ENCODE measurements at regions not wholly inside any gene's neighbourhood (a gene's known extent, or its start where the extent isn't known, plus 50 kb on each side); places are given as distances from the start of the nearest gene placed in this dataset.

DNA sequence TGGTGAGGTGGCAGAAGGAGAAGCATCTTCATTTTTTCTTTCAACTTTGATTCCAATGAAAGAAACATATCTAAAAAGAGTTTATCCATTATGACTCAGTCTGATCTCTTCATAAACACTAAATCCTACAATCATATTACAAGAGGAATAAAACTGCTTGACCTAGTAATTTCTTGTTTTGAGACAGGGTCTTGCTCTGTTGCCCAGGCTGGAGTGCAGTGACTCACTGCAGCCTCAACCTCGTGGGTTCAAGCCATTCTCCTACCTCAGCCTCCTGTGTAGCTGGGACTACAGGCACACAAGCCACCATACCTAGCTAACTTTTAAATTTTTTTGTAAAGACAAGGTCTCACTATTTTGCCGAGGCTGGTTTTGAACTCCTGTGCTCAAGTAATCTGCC lies 147.2 kb downstream of the NDUFA12 start:
- no peaks in the 10 kb centered on the region for H3K4me1 ChIP-seq (ENCODE audit: insufficient read depth, low read length)
- Mint-ChIP-seq H3K4me1 (peaks cover 0 to 1% (median 0%) of the 10 kb centered on the region in 4 donors), H3K27me3 (peaks cover 8 to 9% of the 10 kb centered on the region in 2 donors), H3K9me3 (no peaks in the 10 kb centered on the region), H3K27ac (no peak overlapping the region), H3K36me3 (no peaks in the 10 kb centered on the region), H3K4me3 (no peak overlapping the region)
- DNase-seq: no peak
- intact Hi-C loops (cut with micrococcal nuclease): no loop called here
- no peaks in the 10 kb centered on the region for H3K36me3 ChIP-seq (ENCODE audit: insufficient read depth, low read length)
- H3K27ac ChIP-seq (ENCODE audit: low read depth, low read length): no peak overlapping the region
- POLR2A ChIA-PET (ENCODE audit: partially characterized antibody): no interaction called here
- H3K9me3 ChIP-seq (ENCODE audit: control insufficient read depth in 1 of 2, low read length in 2 of 2): no peaks in the 10 kb centered on the region
- CTCF ChIA-PET (ENCODE audit: partially characterized antibody): no interaction called here
- no peak overlapping the region for H3K4me3 ChIP-seq (ENCODE audit: low read length in 2 of 2)
- no peaks in the 10 kb centered on the region for H3K27me3 ChIP-seq (ENCODE audit: insufficient read depth, low read length)

DNA sequence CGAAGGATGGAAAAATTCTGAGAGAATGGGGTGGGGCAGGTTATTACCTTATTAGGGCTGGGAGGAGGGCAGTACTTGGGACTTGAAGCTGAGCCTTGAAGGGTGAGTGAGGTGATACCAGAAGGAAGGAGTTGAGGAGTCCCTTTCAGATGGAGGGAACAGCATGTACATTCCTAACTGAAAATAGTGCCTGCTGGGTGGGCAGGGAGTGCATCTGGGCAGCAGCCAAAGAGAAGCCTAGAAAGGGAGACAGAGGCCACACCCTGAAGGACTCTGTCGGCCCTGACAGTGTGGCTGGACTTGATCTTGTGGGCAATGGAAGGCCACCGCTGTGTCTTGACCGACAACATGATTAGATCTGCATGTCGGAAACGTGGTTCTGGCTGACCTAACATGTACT lies 147.6 kb downstream of the NDUFA12 start:
- H3K27ac Mint-ChIP-seq: no peak overlapping the region
- no peaks in the 10 kb centered on the region for H3K36me3 ChIP-seq (ENCODE audit: insufficient read depth, low read length)
- no peak for DNase-seq
- no peaks in the 10 kb centered on the region for H3K36me3 Mint-ChIP-seq
- no peak overlapping the region for H3K27ac ChIP-seq (ENCODE audit: low read depth, low read length)
- no peaks in the 10 kb centered on the region for H3K9me3 ChIP-seq (ENCODE audit: control insufficient read depth in 1 of 2, low read length in 2 of 2)
- H3K27me3 ChIP-seq (ENCODE audit: insufficient read depth, low read length): no peaks in the 10 kb centered on the region
- no peak overlapping the region for H3K4me3 Mint-ChIP-seq
- ChIA-PET CTCF (ENCODE audit: partially characterized antibody) (no interaction called here), POLR2A (ENCODE audit: partially characterized antibody) (no interaction called here)
- no peaks in the 10 kb centered on the region for H3K4me1 ChIP-seq (ENCODE audit: insufficient read depth, low read length)
- H3K4me1 Mint-ChIP-seq: peaks cover 0 to 1% (median 0%) of the 10 kb centered on the region in 4 donors
- peaks cover 8 to 12% of the 10 kb centered on the region in 2 donors for H3K27me3 Mint-ChIP-seq
- peaks cover 0 to 4% (median 0%) of the 10 kb centered on the region in 8 donors for H3K9me3 Mint-ChIP-seq
- intact Hi-C loops (cut with micrococcal nuclease): no loop called here
- no peak overlapping the region for H3K4me3 ChIP-seq (ENCODE audit: low read length in 2 of 2)

DNA sequence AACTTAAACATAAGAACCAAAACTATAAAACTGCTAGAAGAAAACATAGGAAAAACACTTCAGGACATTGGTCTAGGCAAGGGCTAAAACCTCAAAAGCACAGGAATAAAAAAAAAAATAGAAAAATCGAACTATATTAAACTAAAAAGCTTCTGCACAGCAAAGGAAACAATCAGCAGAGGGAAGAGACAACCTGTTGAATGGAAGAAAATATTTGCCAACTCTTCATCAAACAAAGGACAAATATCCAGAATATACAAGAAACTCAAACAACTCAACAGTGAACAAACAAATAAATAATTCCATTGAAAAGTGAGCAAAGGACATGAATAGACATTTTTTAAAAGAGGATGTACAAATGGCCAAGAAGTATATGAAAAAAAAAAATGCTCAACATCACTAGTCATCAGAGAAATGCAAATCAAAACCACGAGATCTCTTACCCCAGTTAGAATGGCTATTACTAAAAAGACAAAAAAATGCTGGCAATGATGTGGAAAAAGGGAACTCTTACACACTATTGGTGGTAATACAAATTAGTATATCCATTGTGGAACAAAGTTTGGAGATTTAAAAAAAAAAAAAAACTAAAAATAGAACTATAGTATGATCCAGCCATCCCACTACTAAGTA lies 152.0 kb downstream of the NDUFA12 start:
- DNase-seq: no peak
- no peaks in the 10 kb centered on the region for H3K27me3 ChIP-seq (ENCODE audit: insufficient read depth, low read length)
- no peak overlapping the region for H3K27ac Mint-ChIP-seq
- CTCF ChIA-PET (ENCODE audit: partially characterized antibody): no interaction called here
- H3K36me3 Mint-ChIP-seq: no peaks in the 10 kb centered on the region
- peaks cover 0 to 4% (median 0%) of the 10 kb centered on the region in 8 donors for H3K9me3 Mint-ChIP-seq
- intact Hi-C loops (cut with micrococcal nuclease): no loop called here
- no peak overlapping the region for H3K4me3 Mint-ChIP-seq
- H3K27me3 Mint-ChIP-seq: peaks cover 15 to 19% of the 10 kb centered on the region in 2 donors
- POLR2A ChIA-PET (ENCODE audit: partially characterized antibody): no interaction called here
- H3K4me1 ChIP-seq (ENCODE audit: insufficient read depth, low read length): no peaks in the 10 kb centered on the region
- H3K36me3 ChIP-seq (ENCODE audit: insufficient read depth, low read length): no peaks in the 10 kb centered on the region
- H3K4me1 Mint-ChIP-seq: peaks cover 0 to 1% (median 0%) of the 10 kb centered on the region in 4 donors
- H3K9me3 ChIP-seq (ENCODE audit: control insufficient read depth in 1 of 2, low read length in 2 of 2): no peaks in the 10 kb centered on the region
- no peak overlapping the region for H3K27ac ChIP-seq (ENCODE audit: low read depth, low read length)
- no peak overlapping the region for H3K4me3 ChIP-seq (ENCODE audit: low read length in 2 of 2)

DNA sequence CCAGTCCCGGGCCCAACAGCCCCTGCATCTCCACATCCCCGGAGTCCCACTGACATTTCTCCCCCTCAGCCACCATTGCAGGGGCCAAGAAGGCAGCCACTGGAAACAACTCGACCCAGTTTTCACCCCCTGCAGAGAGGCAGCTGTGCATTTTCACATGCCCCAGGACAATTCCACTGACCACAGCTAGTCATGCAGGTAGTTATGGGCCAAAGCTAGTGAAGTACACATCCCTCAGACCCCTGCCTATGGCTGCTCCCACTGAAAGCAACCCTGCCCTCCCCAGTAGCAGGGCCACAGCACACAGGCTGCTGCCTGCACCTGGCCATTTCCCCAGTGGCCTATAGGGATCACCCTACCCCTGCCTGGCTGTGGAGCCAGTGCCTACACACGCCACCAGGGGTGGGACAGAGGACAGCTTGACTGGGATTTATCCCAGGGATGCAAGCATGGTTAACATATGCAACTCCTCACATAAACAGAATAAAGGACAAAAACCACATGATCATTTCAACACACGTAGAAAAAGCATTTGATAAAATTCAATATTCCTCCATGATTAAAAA lies 154.0 kb downstream of the NDUFA12 start:
- Histone ChIP-seq H3K27ac (ENCODE audit: low read depth, low read length) (no peak overlapping the region), H3K4me3 (ENCODE audit: low read length in 2 of 2) (no peak overlapping the region), H3K27me3 (ENCODE audit: insufficient read depth, low read length) (no peaks in the 10 kb centered on the region), H3K4me1 (ENCODE audit: insufficient read depth, low read length) (no peaks in the 10 kb centered on the region), H3K9me3 (ENCODE audit: control insufficient read depth in 1 of 2, low read length in 2 of 2) (no peaks in the 10 kb centered on the region), H3K36me3 (ENCODE audit: insufficient read depth, low read length) (no peaks in the 10 kb centered on the region)
- Mint-ChIP-seq H3K36me3 (no peaks in the 10 kb centered on the region), H3K4me3 (no peak overlapping the region), H3K27me3 (peaks cover 19 to 20% of the 10 kb centered on the region in 2 donors), H3K9me3 (peaks cover 0 to 4% (median 0%) of the 10 kb centered on the region in 8 donors), H3K27ac (no peak overlapping the region), H3K4me1 (no peaks in the 10 kb centered on the region)
- intact Hi-C loops (cut with micrococcal nuclease): no loop called here
- CTCF ChIA-PET (ENCODE audit: partially characterized antibody): no interaction called here
- DNase-seq: no peak
- POLR2A ChIA-PET (ENCODE audit: partially characterized antibody): no interaction called here

DNA sequence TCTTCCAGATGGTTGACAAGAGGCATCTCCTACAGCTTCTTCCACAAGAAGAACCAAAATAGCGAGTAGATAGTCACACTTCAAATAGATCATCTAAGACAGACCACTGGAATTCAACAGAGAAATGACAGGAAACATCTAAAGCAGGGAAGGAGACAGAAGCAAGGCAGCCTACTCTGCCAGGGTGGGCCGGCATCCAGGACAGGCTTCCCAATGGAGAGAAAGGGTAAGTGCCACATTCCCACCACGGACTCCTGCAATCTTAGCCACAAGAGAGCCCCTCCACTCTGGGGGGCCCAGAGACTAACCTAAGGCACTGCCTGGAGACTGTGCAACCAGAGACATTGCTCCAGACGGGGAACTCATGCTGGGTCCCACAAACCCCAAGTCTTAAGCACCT lies 154.5 kb downstream of the NDUFA12 start:
- ChIA-PET POLR2A (ENCODE audit: partially characterized antibody) (no interaction called here), CTCF (ENCODE audit: partially characterized antibody) (no interaction called here)
- Mint-ChIP-seq H3K27ac (no peak overlapping the region), H3K4me3 (no peak overlapping the region), H3K9me3 (peaks cover 0 to 4% (median 0%) of the 10 kb centered on the region in 8 donors), H3K4me1 (no peaks in the 10 kb centered on the region), H3K27me3 (peaks cover 18 to 20% of the 10 kb centered on the region in 2 donors), H3K36me3 (no peaks in the 10 kb centered on the region)
- H3K27ac ChIP-seq (ENCODE audit: low read depth, low read length): no peak overlapping the region
- no peaks in the 10 kb centered on the region for H3K27me3 ChIP-seq (ENCODE audit: insufficient read depth, low read length)
- H3K4me3 ChIP-seq (ENCODE audit: low read length in 2 of 2): no peak overlapping the region
- no peaks in the 10 kb centered on the region for H3K9me3 ChIP-seq (ENCODE audit: control insufficient read depth in 1 of 2, low read length in 2 of 2)
- intact Hi-C loops (cut with micrococcal nuclease): no loop called here
- H3K4me1 ChIP-seq (ENCODE audit: insufficient read depth, low read length): no peaks in the 10 kb centered on the region
- H3K36me3 ChIP-seq (ENCODE audit: insufficient read depth, low read length): no peaks in the 10 kb centered on the region
- DNase-seq: no peak

DNA sequence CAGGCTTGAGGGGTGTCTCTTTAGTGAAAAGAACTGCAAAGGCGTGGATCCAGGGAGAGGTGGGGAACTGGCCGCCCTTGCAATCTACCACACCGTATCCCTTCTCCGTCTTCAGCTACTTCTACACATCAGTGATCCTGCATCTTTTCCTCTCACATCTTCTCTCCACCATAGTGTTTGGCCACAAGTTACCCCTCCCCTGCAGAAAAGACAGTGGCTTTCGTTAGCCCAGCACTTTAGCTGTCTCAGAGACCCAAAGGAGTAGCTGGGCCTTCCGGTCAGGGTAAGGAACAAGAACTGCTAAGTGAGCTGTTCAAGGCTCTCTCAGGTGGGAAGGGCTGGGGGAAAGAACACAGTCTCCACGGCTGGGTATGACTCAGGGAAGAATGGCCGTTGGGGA lies 158.4 kb downstream of the NDUFA12 start:
- no peak overlapping the region for H3K27ac Mint-ChIP-seq
- Histone ChIP-seq H3K4me1 (ENCODE audit: insufficient read depth, low read length) (no peaks in the 10 kb centered on the region), H3K27me3 (ENCODE audit: insufficient read depth, low read length) (no peaks in the 10 kb centered on the region), H3K9me3 (ENCODE audit: control insufficient read depth in 1 of 2, low read length in 2 of 2) (no peaks in the 10 kb centered on the region), H3K4me3 (ENCODE audit: low read length in 2 of 2) (no peak overlapping the region), H3K27ac (ENCODE audit: low read depth, low read length) (no peak overlapping the region), H3K36me3 (ENCODE audit: insufficient read depth, low read length) (no peaks in the 10 kb centered on the region)
- intact Hi-C loops (cut with micrococcal nuclease): no loop called here
- DNase-seq: no peak
- H3K9me3 Mint-ChIP-seq: no peaks in the 10 kb centered on the region
- no peaks in the 10 kb centered on the region for H3K36me3 Mint-ChIP-seq
- H3K27me3 Mint-ChIP-seq: peaks cover 14 to 16% of the 10 kb centered on the region in 2 donors
- no peaks in the 10 kb centered on the region for H3K4me1 Mint-ChIP-seq
- no peak overlapping the region for H3K4me3 Mint-ChIP-seq
- POLR2A ChIA-PET (ENCODE audit: partially characterized antibody): no interaction called here
- CTCF ChIA-PET (ENCODE audit: partially characterized antibody): no interaction called here

DNA sequence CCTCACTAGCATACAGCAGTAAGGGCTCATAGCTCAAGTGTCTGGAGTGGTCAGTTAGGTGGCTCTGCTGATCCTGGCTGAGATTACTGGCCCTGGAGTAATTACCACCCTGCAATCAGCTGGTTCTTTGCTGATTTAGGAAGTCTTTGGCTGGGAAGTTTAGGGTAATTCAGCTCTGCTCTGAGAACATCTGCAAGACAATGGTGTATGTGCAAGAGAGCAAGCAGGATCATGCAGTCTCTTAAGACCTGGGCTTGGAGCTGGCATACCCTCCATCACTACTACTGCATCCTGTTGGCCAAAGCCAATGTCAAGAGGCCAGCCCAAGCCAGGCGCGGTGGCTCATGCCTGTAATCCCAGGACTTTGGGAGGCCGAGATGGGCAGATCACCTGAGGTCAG lies 159.0 kb downstream of the NDUFA12 start:
- no peaks in the 10 kb centered on the region for H3K27me3 ChIP-seq (ENCODE audit: insufficient read depth, low read length)
- no peak overlapping the region for H3K4me3 ChIP-seq (ENCODE audit: low read length in 2 of 2)
- CTCF ChIA-PET (ENCODE audit: partially characterized antibody): no interaction called here
- Mint-ChIP-seq H3K4me3 (no peak overlapping the region), H3K27me3 (peaks cover 14 to 16% of the 10 kb centered on the region in 2 donors), H3K9me3 (no peaks in the 10 kb centered on the region), H3K36me3 (no peaks in the 10 kb centered on the region), H3K27ac (no peak overlapping the region), H3K4me1 (no peaks in the 10 kb centered on the region)
- POLR2A ChIA-PET (ENCODE audit: partially characterized antibody): no interaction called here
- H3K36me3 ChIP-seq (ENCODE audit: insufficient read depth, low read length): no peaks in the 10 kb centered on the region
- no peaks in the 10 kb centered on the region for H3K4me1 ChIP-seq (ENCODE audit: insufficient read depth, low read length)
- DNase-seq: no peak
- no peak overlapping the region for H3K27ac ChIP-seq (ENCODE audit: low read depth, low read length)
- intact Hi-C loops (cut with micrococcal nuclease): no loop called here
- H3K9me3 ChIP-seq (ENCODE audit: control insufficient read depth in 1 of 2, low read length in 2 of 2): no peaks in the 10 kb centered on the region
